Epithelial cell of proximal tubule (primary cell): ENCODE measurements at regions not wholly inside any gene's neighbourhood (a gene's known extent, or its start where the extent isn't known, plus 50 kb on each side); places are given as distances from the start of the nearest gene placed in this dataset.

Experiments
- DNase-seq: peaks from one replicate; pipeline ENCODE4 v3.0.0-alpha.2; 2011; ENCODE audit warnings: low read depth
- H3K4me3 ChIP-seq: 2 replicates; pipeline ENCODE4 v1.5.1; 2011; ENCODE audit warnings: low read depth, mild to moderate bottlenecking, low read length
- CTCF ChIP-seq: conservative IDR thresholded peaks from 2 replicates; pipeline ENCODE4 v1.5.1; 2012; ENCODE audit warnings: low read depth, mild to moderate bottlenecking, low read length

- H3K4me3 ChIP-seq = no peak overlapping the region
- DNase-seq = no peak
- no peak for TF ChIP-seq CTCF
These were observed 116.9 kb upstream of the SLC35F3 start for GRCh38 chr1:233787599-233787998.

- TF ChIP-seq CTCF = no peak
- no peak for DNase-seq
- H3K4me3 ChIP-seq = no peak overlapping the region
These were observed 115.8 kb upstream of the SLC35F3 start for GRCh38 chr1:233788687-233789086.

- TF ChIP-seq CTCF = no peak
- no peak overlapping the region for H3K4me3 ChIP-seq
- DNase-seq = no peak
These were observed 114.4 kb upstream of the SLC35F3 start for GRCh38 chr1:233790121-233790520.

GRCh38 chr1:233790662-233791371 lies 113.7 kb upstream of the SLC35F3 start:
- TF ChIP-seq CTCF = peak; percentile 98
- no peak overlapping the region for H3K4me3 ChIP-seq
- DNase-seq = peak; percentile 23

- no peak for DNase-seq
- no peak for TF ChIP-seq CTCF
- no peak overlapping the region for H3K4me3 ChIP-seq
These were observed 113.1 kb upstream of the SLC35F3 start for GRCh38 chr1:233791372-233791703.

- DNase-seq = no peak
- H3K4me3 ChIP-seq = no peak overlapping the region
- no peak for TF ChIP-seq CTCF
These were observed 112.8 kb upstream of the SLC35F3 start for GRCh38 chr1:233791721-233792120.

- no peak for DNase-seq
- no peak overlapping the region for H3K4me3 ChIP-seq
- no peak for TF ChIP-seq CTCF
These were observed 109.6 kb upstream of the SLC35F3 start for GRCh38 chr1:233794863-233795262.
